ENCODE measurements at regions not wholly inside any gene's neighbourhood (a gene's known extent, or its start where the extent isn't known, plus 50 kb on each side); places are given as distances from the start of the nearest gene placed in this dataset.

GRCh38 chr17:71548540-71549190 lies 572.2 kb upstream of the SOX9 start (continued):
- TF ChIP-seq ZNF462 (CRISPR knock-in tag; IDR thresholded peaks at IDR 0.05) (no peak), STAT1 (IDR thresholded peaks at IDR 0.05; ENCODE audit: unreplicated experiment) (no peak), ZNF331 (CRISPR knock-in tag; IDR thresholded peaks at IDR 0.05; ENCODE audit: low read depth) (no peak), EZH2 (IDR thresholded peaks at IDR 0.05; ENCODE audit: low read depth, unreplicated experiment) (no peak)

DNA sequence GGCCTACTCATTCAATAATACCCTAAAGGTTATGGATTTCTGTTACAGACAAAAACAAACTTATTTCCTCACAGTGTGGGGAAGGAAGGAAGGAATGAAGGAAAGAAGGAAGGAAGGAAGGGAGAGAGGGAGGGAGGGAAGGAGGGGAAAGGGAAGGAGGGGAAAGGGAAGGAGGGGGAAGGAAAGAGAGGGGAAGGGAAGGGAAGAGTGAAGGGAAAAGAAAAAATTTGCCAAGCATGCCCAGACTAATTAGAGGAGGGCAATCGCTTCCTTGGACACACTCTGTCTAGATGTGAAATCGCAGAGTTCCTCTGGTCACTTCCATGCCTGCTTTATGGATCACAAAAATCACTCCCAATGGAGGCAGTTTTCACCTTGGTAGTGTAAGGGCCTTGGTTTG lies 570.1 kb upstream of the SOX9 start:
- H3K27me3 Mint-ChIP-seq (ENCODE audit: insufficient read depth, low read depth, poor library complexity), result peaks cover 1% of the 10 kb centered on the region
- Histone ChIP-seq H3K36me3 (ENCODE audit: insufficient read depth) (no peaks in the 10 kb centered on the region), H3K4me1 (ENCODE audit: insufficient read depth) (no peaks in the 10 kb centered on the region), H3K27me3 (ENCODE audit: insufficient read depth) (no peaks in the 10 kb centered on the region), H2AFZ (no peak overlapping the region), H3K4me3 (no peak overlapping the region), H3K4me2 (no peak overlapping the region), H4K20me1 (replicated peaks; ENCODE audit: insufficient read depth) (no peaks in the 10 kb centered on the region), H3K27ac (ENCODE audit: low read depth) (no peak overlapping the region), H3F3A (replicated peaks; ENCODE audit: low read depth) (no peaks in the 10 kb centered on the region), H3K9me2 (ENCODE audit: insufficient read depth) (peaks cover 14% of the 10 kb centered on the region), H3K79me2 (replicated peaks; ENCODE audit: insufficient read depth) (no peaks in the 10 kb centered on the region)
- DNase-seq (ENCODE audit: low spot score) (no peak), ATAC-seq (no peak)
- no peaks in the 10 kb centered on the region for H3K9me3 Mint-ChIP-seq
- no peak overlapping the region for H3K4me3 Mint-ChIP-seq
- no peaks in the 10 kb centered on the region for H3K36me3 Mint-ChIP-seq (ENCODE audit: low read depth)
- no peaks in the 10 kb centered on the region for H3K4me1 Mint-ChIP-seq
- H3K27ac Mint-ChIP-seq, result no peak overlapping the region
- TF ChIP-seq EZH2phosphoT487 (IDR thresholded peaks at IDR 0.05; ENCODE audit: unreplicated experiment) (no peak), POLR2AphosphoS5 (IDR thresholded peaks at IDR 0.05; ENCODE audit: low read depth) (no peak), ZNF114 (CRISPR knock-in tag; IDR thresholded peaks at IDR 0.05) (no peak), ZNF331 (CRISPR knock-in tag; IDR thresholded peaks at IDR 0.05; ENCODE audit: low read depth) (no peak), ETS1 (IDR thresholded peaks at IDR 0.05) (no peak), REST (IDR thresholded peaks at IDR 0.05; ENCODE audit: unreplicated experiment) (no peak), JUNB (IDR thresholded peaks at IDR 0.05; ENCODE audit: unreplicated experiment) (no peak)
- TF ChIP-seq, protein P1, sequence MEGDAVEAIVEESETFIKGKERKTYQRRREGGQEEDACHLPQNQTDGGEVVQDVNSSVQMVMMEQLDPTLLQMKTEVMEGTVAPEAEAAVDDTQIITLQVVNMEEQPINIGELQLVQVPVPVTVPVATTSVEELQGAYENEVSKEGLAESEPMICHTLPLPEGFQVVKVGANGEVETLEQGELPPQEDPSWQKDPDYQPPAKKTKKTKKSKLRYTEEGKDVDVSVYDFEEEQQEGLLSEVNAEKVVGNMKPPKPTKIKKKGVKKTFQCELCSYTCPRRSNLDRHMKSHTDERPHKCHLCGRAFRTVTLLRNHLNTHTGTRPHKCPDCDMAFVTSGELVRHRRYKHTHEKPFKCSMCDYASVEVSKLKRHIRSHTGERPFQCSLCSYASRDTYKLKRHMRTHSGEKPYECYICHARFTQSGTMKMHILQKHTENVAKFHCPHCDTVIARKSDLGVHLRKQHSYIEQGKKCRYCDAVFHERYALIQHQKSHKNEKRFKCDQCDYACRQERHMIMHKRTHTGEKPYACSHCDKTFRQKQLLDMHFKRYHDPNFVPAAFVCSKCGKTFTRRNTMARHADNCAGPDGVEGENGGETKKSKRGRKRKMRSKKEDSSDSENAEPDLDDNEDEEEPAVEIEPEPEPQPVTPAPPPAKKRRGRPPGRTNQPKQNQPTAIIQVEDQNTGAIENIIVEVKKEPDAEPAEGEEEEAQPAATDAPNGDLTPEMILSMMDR (conservative IDR thresholded peaks at IDR 0.05; ENCODE audit: low read depth in 2 of 2), result no peak

Data from GM23338 (cell line).